ENCODE measurements at regions not wholly inside any gene's neighbourhood (a gene's known extent, or its start where the extent isn't known, plus 50 kb on each side); places are given as distances from the start of the nearest gene placed in this dataset.

DNA sequence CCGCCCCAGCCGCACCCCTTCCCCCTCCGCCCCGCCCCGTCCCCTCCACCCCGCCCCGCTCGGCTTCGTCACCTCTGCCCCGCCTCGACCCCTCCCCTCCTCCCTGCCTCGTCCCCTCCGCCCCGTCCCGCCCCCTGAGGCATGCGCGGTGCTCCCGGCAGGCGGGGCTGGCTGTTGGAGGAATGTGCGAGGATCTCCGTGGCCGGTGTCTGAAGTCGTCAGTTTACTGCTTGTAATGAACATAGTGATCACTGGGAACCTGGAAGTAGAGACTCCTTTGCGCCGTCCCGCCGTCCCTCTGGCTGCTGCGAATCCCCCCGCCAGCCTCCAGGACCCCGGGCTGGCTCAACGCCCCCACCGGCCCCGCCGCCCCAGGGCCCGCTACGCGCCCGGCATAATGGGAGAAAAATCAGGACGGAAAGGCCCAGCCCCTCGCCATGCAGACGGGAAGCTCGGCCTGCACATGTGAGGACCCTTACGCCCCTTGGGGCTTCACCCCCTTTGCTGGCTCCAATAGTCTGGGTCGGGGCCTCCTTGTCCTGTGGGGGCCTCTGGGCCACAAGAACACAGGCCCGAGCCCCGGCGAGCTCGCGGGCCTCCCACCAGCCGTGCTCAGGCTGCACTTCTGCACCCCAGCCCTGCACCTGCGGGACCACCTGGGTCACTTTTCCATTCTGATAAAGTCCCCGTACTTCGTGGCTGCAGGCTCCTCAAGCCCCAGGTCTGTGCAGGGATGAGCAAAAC, 743.1 kb downstream of the KCNJ18 start:
- no peak overlapping the region for H3K9ac ChIP-seq (ENCODE audit: low read length)
- H3F3A ChIP-seq (ENCODE audit: insufficient read depth, low read length) = no peaks in the 10 kb centered on the region
- DNase-seq = no peak
- no peaks in the 10 kb centered on the region for H3K79me2 ChIP-seq (ENCODE audit: low read length)
- no peak overlapping the region for H3K4me3 ChIP-seq (ENCODE audit: low read length)
- H3K4me2 ChIP-seq (ENCODE audit: low read depth, low read length) = no peak overlapping the region
- H3K9me2 ChIP-seq (replicated peaks; ENCODE audit: insufficient read depth, low read length) = no peaks in the 10 kb centered on the region
- H3K27me3 ChIP-seq (replicated peaks; ENCODE audit: insufficient read depth, low read length) = no peaks in the 10 kb centered on the region
- no peak overlapping the region for H3K27ac ChIP-seq (ENCODE audit: low read length)
- no peaks in the 10 kb centered on the region for H3K4me1 ChIP-seq (ENCODE audit: low read length)
- TF ChIP-seq EZH2phosphoT487 (IDR thresholded peaks at IDR 0.05; ENCODE audit: low read length) = no peak
- TF ChIP-seq EZH2 (optimal IDR thresholded peaks at IDR 0.05; ENCODE audit: low read depth, low read length) = no peak
- no peak for TF ChIP-seq CTCF (IDR thresholded peaks at IDR 0.05; ENCODE audit: low read length)
- no peaks in the 10 kb centered on the region for H3K9me3 ChIP-seq (replicated peaks; ENCODE audit: insufficient read depth, low read length)
- no peaks in the 10 kb centered on the region for H3K36me3 ChIP-seq (replicated peaks; ENCODE audit: insufficient read depth, low read length)
- H4K20me1 ChIP-seq (ENCODE audit: insufficient read depth, low read length) = no peaks in the 10 kb centered on the region
- no peak overlapping the region for H2AFZ ChIP-seq (ENCODE audit: low read length)

DNA sequence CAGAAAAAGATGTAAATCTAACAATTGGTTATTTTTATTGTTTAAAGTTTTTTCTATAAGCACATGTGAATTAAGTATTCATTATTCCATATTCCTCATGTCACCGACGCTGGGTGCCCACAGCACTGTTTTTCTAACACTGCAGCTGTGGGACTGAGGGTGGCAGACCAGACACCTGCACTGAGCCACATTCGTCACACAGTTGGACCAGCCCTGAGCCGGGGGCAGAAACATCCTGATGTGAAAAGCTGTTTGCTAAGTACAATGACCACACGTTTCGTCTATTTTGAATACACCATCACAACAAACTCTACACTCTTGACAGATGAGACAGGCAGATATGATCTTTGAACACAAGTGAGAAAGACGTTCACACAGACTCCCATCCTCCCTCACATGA, 749.5 kb downstream of the KCNJ18 start:
- TF ChIP-seq CTCF (IDR thresholded peaks at IDR 0.05; ENCODE audit: low read length) (no peak), EZH2phosphoT487 (IDR thresholded peaks at IDR 0.05; ENCODE audit: low read length) (no peak), EZH2 (optimal IDR thresholded peaks at IDR 0.05; ENCODE audit: low read depth, low read length) (no peak)
- no peaks in the 10 kb centered on the region for H3K4me1 ChIP-seq (ENCODE audit: low read length)
- H2AFZ ChIP-seq (ENCODE audit: low read length) = no peak overlapping the region
- no peaks in the 10 kb centered on the region for H3K27me3 ChIP-seq (replicated peaks; ENCODE audit: insufficient read depth, low read length)
- no peaks in the 10 kb centered on the region for H3K9me2 ChIP-seq (replicated peaks; ENCODE audit: insufficient read depth, low read length)
- H3K4me3 ChIP-seq (ENCODE audit: low read length) = no peak overlapping the region
- H3F3A ChIP-seq (ENCODE audit: insufficient read depth, low read length) = no peaks in the 10 kb centered on the region
- H3K4me2 ChIP-seq (ENCODE audit: low read depth, low read length) = no peak overlapping the region
- no peaks in the 10 kb centered on the region for H3K36me3 ChIP-seq (replicated peaks; ENCODE audit: insufficient read depth, low read length)
- no peak overlapping the region for H3K27ac ChIP-seq (ENCODE audit: low read length)
- H3K9me3 ChIP-seq (replicated peaks; ENCODE audit: insufficient read depth, low read length) = no peaks in the 10 kb centered on the region
- no peaks in the 10 kb centered on the region for H4K20me1 ChIP-seq (ENCODE audit: insufficient read depth, low read length)
- H3K79me2 ChIP-seq (ENCODE audit: low read length) = no peaks in the 10 kb centered on the region
- no peak overlapping the region for H3K9ac ChIP-seq (ENCODE audit: low read length)
- DNase-seq = no peak

DNA sequence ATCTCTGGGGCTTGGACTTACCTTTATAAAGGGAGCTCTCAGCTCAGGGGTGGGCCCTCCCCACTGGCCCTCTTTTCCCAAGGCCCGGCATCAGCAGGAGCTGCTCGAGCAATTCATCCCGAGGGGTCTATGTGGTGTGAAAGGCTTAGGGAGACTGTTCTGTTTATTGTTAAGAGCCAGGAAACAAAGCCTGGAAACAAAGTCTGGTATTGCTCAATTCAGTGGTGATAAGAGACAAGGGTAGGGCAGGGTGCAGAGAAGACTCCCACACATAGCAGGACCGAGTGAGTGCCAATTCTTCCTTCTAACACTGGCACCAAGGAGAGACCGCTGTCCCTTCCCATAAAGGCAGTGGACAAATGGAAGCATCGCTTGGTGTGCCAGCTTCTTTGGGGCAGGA, 750.7 kb downstream of the KCNJ18 start:
- Histone ChIP-seq H4K20me1 (ENCODE audit: insufficient read depth, low read length) (no peaks in the 10 kb centered on the region), H3K27me3 (replicated peaks; ENCODE audit: insufficient read depth, low read length) (no peaks in the 10 kb centered on the region), H3K4me2 (ENCODE audit: low read depth, low read length) (no peak overlapping the region), H3K9me2 (replicated peaks; ENCODE audit: insufficient read depth, low read length) (no peaks in the 10 kb centered on the region), H3K4me3 (ENCODE audit: low read length) (no peak overlapping the region), H3K79me2 (ENCODE audit: low read length) (no peaks in the 10 kb centered on the region), H2AFZ (ENCODE audit: low read length) (no peak overlapping the region), H3K4me1 (ENCODE audit: low read length) (no peaks in the 10 kb centered on the region), H3F3A (ENCODE audit: insufficient read depth, low read length) (no peaks in the 10 kb centered on the region), H3K9me3 (replicated peaks; ENCODE audit: insufficient read depth, low read length) (no peaks in the 10 kb centered on the region), H3K9ac (ENCODE audit: low read length) (no peak overlapping the region), H3K36me3 (replicated peaks; ENCODE audit: insufficient read depth, low read length) (no peaks in the 10 kb centered on the region), H3K27ac (ENCODE audit: low read length) (no peak overlapping the region)
- no peak for DNase-seq
- no peak for TF ChIP-seq EZH2phosphoT487 (IDR thresholded peaks at IDR 0.05; ENCODE audit: low read length)
- TF ChIP-seq CTCF (IDR thresholded peaks at IDR 0.05; ENCODE audit: low read length) = no peak
- TF ChIP-seq EZH2 (optimal IDR thresholded peaks at IDR 0.05; ENCODE audit: low read depth, low read length) = no peak
